GM18498 (cell line): ENCODE measurements at regions not wholly inside any gene's neighbourhood (a gene's known extent, or its start where the extent isn't known, plus 50 kb on each side); places are given as distances from the start of the nearest gene placed in this dataset.

Experiments
- ATAC-seq: cut with Tn5 transposase; IDR thresholded peaks from one replicate; pipeline ENCODE4 v1.9.1; 2021; ENCODE audit warnings: mild to moderate bottlenecking, moderate library complexity; ENCODE audit not compliant: unreplicated experiment

DNA sequence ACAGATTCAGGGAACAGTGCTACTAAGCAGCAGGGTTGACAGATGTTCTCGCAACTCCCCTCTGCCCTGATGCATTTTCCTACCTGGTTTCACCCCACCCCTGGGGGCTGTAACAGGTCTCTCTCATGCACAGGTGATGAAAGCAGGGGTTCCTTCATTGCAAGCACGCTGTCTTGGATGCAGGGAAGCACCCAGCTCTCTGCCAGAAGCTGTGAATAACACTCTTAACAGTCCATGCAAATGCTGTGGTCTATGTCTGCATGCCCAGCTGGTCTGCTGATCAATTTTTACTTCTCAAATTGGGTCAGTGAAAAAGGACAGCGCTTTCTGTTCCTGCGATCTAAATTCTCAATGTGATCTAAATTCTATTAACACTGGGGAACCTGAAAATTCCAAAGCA lies 246.3 kb upstream of the TSHZ3 start:
- ATAC-seq, result no peak

DNA sequence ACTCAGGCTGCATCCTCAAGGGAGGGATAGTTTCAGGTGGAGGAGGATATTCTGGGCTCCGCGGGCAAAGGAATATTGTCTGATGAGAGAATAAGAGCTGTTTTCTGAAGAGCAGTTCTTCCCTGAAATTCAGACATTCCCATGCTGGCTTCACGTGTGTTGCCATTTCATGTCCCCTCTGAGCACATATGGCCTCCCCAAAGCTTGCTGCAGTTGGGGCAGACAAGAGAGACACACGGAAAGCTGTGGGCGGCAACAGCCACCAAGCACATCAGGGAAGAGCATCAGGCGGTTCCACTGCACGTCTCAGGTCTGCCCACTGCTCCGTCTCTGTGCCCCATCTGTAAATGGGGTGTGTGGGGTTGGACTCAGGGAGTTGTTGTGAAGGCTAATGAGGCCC lies 247.5 kb upstream of the TSHZ3 start:
- ATAC-seq, result no peak

DNA sequence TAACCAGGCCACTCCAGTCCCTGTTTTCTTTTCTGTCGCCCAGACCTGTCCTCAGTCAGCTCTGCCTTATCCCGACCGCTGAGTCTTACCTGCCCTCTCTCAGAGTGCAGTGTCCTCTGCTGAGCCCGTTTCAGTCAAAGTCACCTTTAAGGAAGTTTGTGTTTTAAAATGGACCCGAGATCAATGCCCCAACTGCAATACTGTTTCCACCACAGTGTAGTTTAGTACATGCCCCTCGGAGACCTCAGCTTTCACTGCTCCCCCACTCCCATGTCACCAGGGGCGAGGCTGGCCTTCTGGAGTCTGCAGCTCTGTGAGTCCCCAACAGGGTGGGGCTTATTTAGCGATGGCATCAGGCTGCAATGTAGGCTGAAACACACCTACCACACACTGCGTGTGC lies 248.4 kb upstream of the TSHZ3 start:
- no peak for ATAC-seq

DNA sequence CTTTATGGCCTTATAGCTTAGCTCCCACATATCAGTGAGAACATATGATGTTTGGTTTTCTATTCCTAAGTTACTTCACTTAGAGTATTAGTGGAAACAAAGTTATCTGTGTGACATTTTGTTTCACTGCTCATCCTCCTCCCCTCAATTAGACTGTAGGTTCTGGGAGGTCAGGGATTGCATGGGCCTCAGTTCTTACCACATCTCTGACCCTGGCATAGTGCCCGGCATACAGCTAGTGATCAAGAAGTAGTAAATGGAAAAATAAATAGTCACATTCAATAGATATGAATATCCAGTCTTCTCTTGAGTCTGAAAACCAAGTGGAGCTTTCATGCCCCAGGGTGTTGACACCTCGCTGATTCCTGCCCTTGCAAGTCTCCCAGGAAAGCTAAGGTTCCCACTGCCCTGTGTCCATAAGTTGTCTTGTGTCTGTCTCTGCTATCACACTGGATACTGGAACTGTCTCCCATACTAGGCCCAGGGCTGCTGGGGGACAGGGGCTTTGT lies 249.5 kb upstream of the TSHZ3 start:
- ATAC-seq, result no peak

DNA sequence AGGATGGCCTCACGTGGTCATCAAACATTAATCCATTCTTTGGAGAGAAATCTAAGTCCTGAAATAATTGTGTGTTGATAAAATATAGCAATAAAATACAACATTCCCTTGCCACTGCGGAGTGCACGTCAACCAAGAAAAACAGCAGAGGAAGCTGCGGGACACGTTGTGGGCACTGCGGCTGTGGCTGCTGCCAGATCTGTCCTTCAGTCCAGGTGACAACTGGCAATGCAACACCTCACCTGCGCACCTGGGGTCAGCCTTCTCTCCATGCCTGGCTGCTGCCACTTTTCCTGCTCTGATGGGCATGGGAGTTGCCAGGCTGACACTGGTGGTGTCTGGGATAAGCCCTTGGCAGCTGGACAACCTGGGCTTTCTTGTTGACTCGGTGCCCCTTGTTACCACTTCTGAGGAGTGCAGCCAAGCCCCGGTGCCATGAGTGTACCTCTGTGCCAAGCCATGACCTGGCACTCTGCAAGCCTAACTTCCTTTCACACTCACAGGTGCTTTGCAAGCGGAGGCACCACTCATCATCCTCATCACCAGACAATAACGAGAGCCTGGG lies 251.6 kb upstream of the TSHZ3 start:
- ATAC-seq, result no peak

DNA sequence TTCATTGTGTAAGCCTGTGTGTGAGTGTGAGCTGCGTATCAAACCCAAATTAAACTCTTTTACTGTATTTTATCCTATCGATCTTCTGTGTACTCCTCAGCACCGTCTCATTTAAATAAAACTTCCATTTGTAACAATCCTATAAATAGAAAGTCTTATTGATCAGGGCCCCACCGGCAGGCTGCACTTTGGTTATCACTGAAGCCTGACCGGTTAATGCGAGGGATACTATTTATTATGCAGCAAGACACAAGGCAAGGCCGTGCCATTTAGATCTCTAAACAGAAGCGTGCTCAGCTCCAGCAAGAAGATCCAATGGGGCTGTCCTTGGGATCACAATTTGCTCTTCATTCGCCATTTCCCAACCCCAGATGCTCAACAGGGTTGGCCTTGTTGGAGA lies 252.6 kb upstream of the TSHZ3 start:
- no peak for ATAC-seq

DNA sequence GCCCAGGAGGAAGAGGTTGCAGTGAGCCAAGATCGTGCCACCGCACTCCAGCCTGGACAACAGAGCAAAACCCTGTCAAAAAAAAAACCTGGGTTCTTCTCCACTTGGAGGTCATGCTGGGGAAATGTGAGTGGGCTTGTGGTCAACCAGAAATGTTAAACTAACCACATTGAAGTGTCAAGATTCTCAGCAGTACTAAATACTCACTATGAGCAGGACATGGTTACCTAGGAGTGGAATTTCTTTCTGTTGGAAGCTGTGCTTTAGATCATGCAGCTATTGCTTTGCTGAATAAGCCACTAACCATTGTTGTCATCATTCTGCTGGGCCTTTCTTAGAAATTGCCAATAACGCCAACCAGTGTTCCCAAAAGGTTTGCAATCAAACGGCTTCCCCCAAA lies 253.3 kb upstream of the TSHZ3 start:
- ATAC-seq, result no peak

DNA sequence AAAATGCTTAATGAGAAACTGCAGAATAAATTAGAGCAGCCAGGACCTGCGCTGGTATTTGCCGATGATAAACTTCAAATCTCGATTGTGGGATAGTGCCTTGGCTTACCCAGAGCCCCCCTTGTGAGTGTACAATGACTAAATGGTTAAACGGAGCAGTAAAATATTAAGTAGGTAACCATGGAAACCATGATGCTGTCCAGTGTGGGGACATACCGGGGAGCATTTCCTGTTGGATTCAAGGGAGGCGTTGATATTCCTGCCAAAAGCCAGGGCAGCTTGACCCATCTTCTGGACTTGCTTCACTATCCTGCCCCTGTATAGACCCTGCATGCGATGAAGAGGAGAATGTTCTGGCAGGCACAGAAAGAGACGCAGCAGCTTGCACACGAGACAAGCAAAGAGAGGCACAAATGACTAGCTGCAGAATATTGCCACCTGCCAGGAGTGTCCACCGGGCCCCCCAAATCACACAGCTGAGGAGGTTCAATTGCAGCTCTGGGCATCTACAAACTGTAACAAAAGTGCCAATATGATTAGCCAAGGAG lies 255.3 kb upstream of the TSHZ3 start:
- ATAC-seq, result no peak

DNA sequence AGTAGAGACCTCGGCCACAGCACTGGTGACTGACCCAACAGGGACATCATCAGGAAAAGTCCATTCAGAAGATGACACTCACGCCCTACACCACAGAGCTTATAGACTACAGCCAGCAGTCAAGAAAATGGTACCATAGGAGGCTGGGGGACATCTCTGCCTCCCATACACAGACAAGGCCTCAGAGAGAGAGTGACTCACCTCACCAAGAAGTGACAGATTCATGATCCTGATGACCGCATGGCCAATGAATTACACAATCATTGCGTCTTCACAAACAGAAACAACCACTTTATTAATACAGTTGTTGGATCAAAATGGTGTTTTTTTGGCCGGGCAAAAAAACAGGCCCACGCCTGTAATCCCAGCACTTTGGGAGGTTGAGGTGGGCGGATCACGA lies 260.8 kb upstream of the TSHZ3 start:
- ATAC-seq, result no peak

DNA sequence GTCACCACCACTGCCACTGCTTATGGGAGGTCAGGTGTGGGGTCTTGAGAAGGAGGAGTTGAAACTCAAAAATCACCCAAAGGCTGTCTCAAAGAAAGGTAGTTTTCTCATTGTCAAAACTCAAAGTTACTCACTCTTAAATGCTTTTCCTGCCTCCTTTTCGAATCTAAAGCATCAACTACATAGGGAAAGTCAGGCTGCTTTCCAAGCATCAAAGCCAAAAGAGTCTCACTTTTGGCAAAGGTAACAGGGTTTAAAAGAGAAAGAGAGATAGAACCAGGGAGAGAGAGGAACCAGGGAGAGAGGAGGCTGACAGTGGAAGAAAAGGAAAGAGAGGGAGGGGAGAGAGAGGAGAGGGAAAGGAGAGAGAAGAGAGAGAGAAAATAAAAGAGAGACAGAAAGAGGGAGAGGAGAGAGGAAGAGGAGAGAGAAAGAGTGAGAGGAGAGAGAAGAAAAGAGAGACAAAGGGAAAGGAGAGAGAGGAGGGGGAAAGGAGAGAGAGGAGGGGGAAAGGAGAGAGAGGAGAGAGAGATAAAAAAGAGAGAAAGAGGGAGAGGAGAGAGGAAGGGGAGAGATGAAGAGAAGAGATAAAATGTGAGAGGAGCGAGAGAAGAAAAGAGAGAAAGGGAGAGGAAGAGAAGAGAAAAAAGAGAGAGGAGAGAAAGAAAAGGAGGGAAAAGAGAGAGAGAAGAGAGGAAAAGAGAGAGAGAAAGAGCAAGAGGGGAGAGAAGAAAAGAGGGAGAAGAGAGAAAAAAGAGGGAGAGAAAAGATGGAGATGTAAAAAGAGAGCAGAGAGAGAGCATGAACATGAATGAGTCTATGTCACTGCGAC lies 262.0 kb upstream of the TSHZ3 start:
- ATAC-seq, result no peak

DNA sequence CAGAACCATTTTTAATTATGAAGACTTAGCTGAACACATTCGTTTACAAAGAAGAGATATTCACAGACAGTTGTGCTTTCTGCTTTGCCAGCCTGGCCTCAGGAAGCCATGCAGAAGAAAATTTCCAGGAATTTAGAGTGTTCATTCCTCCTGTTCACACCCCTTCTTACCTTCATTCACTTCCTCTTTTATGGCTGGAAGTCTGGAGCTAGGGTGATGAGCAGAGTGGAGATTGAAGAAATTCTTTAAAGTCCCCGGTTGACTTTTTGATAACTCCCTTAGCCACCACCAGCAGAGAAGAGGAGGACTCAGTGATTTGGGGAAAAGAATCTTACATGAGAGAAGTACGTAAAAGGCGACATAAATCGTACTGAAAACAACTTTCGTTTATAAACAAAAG lies 263.6 kb upstream of the TSHZ3 start:
- ATAC-seq, result no peak

DNA sequence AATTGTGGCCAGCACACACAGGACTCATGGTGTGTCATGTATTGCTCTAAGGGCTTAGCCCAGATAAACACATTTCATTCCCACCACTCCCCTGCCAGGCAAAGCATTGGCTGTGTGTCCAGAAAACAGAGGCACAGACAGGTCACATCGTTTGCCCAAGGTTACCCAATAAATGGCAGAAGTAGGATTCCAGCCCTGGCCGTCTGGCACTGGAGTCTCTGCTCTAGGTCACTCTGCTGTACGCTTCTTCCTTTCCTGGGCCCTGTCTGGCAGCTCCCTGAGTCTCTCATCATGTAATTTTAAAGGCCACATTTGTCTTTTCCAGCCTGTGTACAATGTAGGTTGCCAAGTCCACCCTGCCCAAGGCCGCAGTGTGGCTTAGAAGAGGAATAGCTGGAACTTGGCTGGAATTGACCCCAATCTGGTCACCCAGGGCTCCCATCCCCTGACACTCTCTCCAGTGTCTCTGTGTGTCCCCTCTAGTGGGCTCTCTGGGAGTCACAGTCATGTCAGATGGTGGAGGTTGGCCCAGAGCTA lies 264.5 kb upstream of the TSHZ3 start:
- ATAC-seq, result no peak

DNA sequence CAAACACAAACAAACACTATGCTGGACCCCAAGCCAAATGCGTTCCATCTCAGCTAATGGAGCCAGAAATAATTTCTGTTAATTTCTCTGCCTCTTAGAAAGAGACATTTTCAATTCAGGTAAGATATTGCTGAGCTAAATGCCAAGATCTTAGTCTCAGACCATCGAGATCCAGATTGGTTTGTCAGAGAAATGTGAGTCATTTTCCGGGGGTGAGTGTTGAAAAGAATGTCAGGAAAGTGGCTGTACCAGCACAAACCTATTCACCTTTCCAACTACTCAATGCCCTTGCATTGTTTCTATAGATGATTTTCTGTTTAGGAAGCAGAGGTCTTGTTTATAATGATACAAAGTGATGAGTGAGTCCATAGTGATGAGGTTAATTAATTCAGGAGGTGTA lies 266.8 kb upstream of the TSHZ3 start:
- ATAC-seq, result no peak

DNA sequence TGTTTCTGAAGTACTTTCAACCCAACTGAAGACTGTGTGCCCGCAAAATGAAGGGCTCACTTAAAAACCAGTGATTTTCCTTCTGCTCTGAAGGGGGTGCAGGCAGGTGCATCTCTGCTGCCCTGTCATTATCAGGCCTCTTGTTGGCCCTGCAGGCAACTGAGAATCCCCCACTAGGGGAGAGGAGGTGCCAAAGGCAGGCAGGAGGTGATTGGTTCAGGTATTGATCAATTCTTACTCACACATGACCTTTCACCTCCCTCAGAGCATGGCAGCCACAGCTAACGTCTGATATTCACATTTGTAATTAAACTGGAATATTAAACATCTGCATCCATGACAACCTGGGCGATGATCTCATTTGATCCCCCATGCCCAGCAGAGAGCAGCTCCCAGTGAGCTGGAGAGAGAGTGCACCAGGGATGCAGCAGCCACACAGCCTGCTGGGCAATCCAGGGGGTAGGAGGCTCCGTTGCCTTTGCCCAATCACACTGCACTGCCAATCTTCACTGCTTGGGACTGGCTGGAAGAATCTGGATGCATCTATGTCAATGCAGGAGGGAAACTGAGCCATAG lies 267.9 kb upstream of the TSHZ3 start:
- ATAC-seq, result no peak

DNA sequence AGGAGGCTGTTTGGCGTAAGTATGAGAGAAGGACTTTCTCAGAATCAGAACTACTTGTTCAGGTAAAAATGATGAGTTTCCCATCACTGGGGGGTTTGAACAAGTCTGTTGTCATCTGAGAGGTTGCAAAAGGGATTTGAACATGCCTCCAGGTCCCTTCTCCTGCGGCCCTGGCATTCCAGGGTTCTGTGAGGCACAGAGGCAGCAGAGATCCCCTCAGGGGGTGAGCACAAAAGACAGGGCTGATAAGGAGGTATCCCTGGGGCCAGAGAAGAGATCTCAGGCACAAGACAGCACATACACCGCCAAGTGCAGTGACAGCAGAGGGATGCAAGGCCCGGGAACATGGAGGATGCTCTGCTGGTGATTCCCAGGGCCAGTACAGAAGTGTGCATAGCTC lies 275.8 kb upstream of the TSHZ3 start:
- ATAC-seq, result no peak

DNA sequence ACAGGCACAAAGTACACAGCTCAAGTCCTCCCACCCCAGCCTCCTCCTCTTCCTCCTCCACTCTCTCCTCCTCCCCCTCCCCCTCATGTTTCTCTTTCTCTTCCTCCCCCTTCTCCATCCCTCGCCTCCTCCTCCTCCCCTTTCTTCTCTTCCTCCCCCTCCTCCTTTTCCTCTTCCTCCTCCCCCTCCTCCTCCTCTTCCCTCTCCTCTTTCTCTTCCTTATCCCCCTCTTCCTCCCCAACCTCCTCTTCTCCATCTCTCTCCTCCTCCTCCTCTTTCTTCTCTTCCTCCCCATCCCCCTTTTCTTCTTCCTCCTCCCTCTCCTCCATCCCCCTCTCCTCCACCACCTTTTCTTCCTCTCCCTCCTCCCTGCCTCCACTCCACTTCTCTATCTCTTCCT lies 276.3 kb upstream of the TSHZ3 start:
- no peak for ATAC-seq

DNA sequence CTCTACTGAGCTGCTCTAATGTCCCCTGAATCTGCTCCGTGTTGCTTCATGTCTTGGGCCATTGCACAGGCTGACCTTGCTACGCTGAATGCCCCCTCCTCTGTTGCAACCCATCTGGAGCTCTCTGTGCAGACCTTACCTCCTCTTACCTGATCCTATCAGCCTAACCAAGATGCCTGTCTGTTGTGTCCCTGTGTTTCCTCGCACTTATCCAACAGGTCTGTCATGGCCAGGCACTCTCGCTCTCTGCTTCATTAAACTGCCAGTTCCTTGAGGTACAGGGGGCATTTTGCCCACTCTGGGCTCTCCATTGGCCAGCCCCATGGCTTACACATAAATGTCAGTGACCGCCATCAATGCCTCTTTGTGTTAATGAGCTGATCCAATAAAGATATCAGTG lies 277.7 kb upstream of the TSHZ3 start:
- ATAC-seq, result no peak

DNA sequence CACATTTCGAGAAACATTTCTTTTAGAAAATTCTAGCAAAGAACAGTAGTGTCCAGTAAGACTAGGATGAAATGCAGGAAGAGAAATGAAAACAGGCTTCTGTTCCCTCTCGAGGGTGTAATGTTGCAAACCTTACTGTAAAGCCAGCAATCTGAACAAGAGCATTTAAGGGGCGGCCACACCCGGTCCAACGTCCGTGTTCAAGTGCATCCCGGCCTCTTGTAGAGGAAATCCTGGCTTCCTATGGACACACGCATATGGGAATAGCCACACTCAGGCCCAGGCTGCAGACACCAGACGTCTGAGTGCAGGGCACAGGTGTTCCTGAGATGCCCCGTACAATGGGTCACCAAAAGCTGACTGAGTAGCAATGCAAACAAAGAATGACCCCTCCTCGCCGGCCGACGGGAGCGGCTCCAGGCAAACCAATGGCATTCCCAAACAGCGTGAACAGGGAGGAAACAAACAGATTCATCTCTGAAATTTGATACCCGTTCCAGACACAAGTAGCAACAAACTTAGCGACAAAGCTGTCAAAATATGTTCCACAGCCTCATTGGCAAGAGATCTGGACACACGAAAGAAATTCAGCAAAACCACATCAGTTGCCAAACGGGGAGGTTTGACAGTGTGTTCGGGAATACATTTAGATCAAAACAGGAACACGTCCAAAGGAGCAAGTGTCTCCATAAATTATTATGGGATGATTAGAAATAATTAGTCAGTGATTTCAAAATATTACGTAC lies 278.6 kb upstream of the TSHZ3 start:
- ATAC-seq, result no peak

DNA sequence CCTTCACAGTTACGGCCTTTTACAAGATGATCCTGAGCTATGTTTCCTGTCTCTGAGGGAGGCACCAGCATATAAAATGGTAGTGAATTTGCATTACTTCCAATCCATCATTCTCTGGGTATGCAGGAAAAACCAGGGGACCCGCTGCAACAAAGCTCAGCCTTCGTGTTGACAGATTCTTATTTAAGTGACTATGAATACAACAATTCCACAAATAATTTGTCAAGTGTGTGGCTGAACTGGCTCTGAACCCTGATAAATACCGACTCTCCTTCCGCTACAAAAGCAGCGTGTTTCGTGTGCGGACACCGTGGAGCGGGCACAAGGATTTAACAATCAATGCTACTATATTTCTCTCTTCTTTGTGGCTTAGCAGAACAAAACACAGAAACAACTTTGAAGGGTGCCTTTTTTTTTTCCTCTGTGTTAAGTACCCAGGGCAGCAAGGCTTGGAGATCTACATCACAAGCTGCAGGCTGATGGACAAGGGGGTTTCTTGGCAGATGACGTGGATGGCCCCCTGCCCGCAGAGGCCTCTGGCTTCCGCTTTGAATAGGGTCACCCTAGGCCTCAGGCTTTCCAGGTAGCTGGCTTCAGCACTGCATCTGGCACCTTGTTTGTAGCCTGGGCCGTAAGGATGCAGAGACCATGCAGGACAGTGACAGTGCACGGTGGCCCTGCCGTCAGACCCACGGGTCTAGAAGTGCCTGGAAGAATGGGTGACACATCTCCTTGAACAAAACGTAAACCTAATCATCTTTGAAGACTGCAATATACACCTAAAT lies 280.5 kb upstream of the TSHZ3 start:
- ATAC-seq, result no peak

DNA sequence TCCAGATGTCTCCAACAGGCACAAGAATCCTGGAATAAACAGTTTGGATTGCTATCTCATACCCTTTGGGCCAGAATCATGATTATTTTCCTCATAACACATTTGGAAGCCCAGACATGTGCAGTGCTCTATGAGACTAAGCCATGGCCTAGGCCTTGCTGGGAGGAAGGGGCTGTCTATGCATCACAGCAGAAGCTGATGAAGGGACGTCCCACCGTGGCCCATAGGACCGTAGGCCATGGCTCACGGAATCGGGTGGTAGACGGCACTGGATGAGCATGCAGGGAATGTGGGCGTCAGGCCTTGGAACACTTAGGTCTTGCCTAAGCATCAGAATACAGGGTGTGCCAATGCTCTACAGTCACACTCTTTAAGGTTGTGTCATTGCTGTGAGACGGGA lies 283.8 kb upstream of the TSHZ3 start:
- ATAC-seq, result no peak
